A673 (cell line): ENCODE measurements at regions not wholly inside any gene's neighbourhood (a gene's known extent, or its start where the extent isn't known, plus 50 kb on each side); places are given as distances from the start of the nearest gene placed in this dataset.

Experiments used
- EZH2 ChIP-seq: fragments of 200-600 bp; sonication (generic); IDR thresholded peaks from 2 replicates; pipeline ENCODE4 v1.6.1; 2017; ENCODE audit warnings: borderline replicate concordance, low read depth, mild to moderate bottlenecking, mixed read lengths, antibody characterized with exemption, low read length; ENCODE audit not compliant: poor library complexity, severe bottlenecking
- TF ChIP-seq, protein P1 (sequence below): fragments of 300-800, 200-600 bp; sonication (generic); conservative IDR thresholded peaks from 2 replicates; pipeline ENCODE4 v1.5.1; 2017; ENCODE audit warnings: low read depth, mild to moderate bottlenecking, antibody characterized with exemption, low read length, moderate library complexity, mixed read lengths

- TF ChIP-seq, protein P1, sequence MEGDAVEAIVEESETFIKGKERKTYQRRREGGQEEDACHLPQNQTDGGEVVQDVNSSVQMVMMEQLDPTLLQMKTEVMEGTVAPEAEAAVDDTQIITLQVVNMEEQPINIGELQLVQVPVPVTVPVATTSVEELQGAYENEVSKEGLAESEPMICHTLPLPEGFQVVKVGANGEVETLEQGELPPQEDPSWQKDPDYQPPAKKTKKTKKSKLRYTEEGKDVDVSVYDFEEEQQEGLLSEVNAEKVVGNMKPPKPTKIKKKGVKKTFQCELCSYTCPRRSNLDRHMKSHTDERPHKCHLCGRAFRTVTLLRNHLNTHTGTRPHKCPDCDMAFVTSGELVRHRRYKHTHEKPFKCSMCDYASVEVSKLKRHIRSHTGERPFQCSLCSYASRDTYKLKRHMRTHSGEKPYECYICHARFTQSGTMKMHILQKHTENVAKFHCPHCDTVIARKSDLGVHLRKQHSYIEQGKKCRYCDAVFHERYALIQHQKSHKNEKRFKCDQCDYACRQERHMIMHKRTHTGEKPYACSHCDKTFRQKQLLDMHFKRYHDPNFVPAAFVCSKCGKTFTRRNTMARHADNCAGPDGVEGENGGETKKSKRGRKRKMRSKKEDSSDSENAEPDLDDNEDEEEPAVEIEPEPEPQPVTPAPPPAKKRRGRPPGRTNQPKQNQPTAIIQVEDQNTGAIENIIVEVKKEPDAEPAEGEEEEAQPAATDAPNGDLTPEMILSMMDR, result no peak
- no peak for TF ChIP-seq EZH2
These were observed 186.7 kb upstream of the CDIN1 start for GRCh38 chr15:36392676-36393266.
